ENCODE measurements at regions not wholly inside any gene's neighbourhood (a gene's known extent, or its start where the extent isn't known, plus 50 kb on each side); places are given as distances from the start of the nearest gene placed in this dataset.
A peak's percentile ranks its signal among the peaks of the same experiment; 100 is the strongest.
"Not testable (repeated sequence)": the region's sequence is repeated elsewhere in the genome, so short reads cannot be mapped to it uniquely, and the experiment has no call there.

- peaks cover 4% of the 10 kb centered on the region for H3K36me3 Mint-ChIP-seq (ENCODE audit: low read depth)
- H3K9me3 Mint-ChIP-seq: peaks cover 4% of the 10 kb centered on the region
- H3K4me1 Mint-ChIP-seq (ENCODE audit: low read depth): no peaks in the 10 kb centered on the region
- no peak overlapping the region for H3K27ac Mint-ChIP-seq
- H3K4me3 Mint-ChIP-seq: no peak overlapping the region
- H3K27me3 Mint-ChIP-seq: no peaks in the 10 kb centered on the region
These were observed 103.0 kb upstream of the ARID1B start for GRCh38 chr6:156674197-156674596.

DNA sequence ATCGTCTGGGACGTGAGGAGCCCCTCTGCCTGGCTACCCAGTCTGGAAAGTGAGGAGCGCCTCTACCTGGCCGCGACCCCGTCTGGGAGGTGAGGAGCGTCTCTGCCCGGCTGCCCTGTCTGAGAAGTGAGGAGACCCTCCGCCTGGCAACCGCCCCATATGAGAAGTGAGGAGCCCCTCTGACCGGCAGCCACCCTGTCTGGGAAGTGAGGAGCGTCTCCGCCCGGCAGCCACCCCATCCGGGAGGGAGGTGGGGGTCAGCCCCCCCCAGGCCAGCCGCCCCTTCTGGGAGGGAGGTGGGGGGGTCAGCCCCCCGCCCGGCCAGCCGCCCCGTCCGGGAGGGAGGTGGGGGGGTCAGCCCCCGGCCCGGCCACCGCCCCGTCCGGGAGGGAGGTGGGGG, 107.1 kb upstream of the ARID1B start:
- not testable (repeated sequence) for H3K9me3 Mint-ChIP-seq; H3K4me1 Mint-ChIP-seq (ENCODE audit: low read depth); H3K4me3 Mint-ChIP-seq; H3K36me3 Mint-ChIP-seq (ENCODE audit: low read depth); H3K27me3 Mint-ChIP-seq; H3K27ac Mint-ChIP-seq

GRCh38 chr6:156662025-156662445, 115.1 kb upstream of the ARID1B start:
- Mint-ChIP-seq H3K9me3 (no peaks in the 10 kb centered on the region), H3K4me1 (ENCODE audit: low read depth) (peaks cover 12% of the 10 kb centered on the region), H3K36me3 (ENCODE audit: low read depth) (no peaks in the 10 kb centered on the region), H3K27ac (no peak overlapping the region), H3K27me3 (peaks cover 5% of the 10 kb centered on the region), H3K4me3 (no peak overlapping the region)

DNA sequence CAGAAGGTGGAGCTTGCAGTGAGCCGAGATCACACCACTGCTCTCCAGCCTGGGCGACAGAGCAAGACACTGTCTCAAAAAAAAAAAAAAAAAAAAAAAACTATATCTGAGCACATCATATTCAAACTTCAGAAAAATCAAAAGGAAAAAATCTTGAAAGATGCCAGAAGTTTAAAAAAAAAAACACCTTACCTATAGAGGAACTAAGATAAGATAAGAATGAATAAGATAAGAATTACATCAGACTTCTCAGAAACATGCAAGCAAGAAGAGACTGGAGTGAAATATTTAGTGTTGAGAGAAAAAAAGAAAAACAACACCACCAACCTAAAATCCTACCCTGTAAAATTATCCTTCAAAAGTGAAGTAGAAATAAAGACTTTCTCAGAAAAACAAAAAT, 116.8 kb upstream of the ARID1B start:
- Mint-ChIP-seq H3K9me3 (no peaks in the 10 kb centered on the region), H3K4me3 (no peak overlapping the region), H3K4me1 (ENCODE audit: low read depth) (peaks cover 12% of the 10 kb centered on the region), H3K36me3 (ENCODE audit: low read depth) (no peaks in the 10 kb centered on the region), H3K27me3 (no peaks in the 10 kb centered on the region), H3K27ac (peak overlapping the region; percentile 27)

DNA sequence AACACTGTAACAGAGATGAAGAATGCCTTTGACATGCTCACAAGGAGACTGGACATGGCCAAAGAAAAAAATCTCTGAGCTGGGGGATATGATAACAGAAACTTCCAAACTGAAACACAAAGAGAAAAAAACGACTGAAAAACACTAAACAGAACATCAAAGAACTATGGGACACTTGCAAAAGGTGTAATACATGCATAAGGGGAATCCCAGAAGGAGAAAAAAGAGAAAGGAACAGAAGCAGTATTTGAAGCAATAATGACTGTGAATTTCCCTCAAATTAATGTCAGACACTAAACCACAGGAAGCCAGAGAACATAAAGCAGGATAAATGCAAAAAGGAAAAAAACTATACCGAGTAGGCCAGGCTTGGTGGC, 117.4 kb upstream of the ARID1B start:
- Mint-ChIP-seq H3K36me3 (ENCODE audit: low read depth) (no peaks in the 10 kb centered on the region), H3K4me1 (ENCODE audit: low read depth) (peaks cover 12% of the 10 kb centered on the region), H3K27me3 (no peaks in the 10 kb centered on the region), H3K4me3 (no peak overlapping the region), H3K27ac (no peak overlapping the region), H3K9me3 (no peaks in the 10 kb centered on the region)

- Mint-ChIP-seq H3K27ac (no peak overlapping the region), H3K4me3 (no peak overlapping the region), H3K36me3 (ENCODE audit: low read depth) (no peaks in the 10 kb centered on the region), H3K9me3 (no peaks in the 10 kb centered on the region), H3K4me1 (ENCODE audit: low read depth) (peaks cover 12% of the 10 kb centered on the region), H3K27me3 (no peaks in the 10 kb centered on the region)
These were observed 118.0 kb upstream of the ARID1B start for GRCh38 chr6:156658966-156659821.

DNA sequence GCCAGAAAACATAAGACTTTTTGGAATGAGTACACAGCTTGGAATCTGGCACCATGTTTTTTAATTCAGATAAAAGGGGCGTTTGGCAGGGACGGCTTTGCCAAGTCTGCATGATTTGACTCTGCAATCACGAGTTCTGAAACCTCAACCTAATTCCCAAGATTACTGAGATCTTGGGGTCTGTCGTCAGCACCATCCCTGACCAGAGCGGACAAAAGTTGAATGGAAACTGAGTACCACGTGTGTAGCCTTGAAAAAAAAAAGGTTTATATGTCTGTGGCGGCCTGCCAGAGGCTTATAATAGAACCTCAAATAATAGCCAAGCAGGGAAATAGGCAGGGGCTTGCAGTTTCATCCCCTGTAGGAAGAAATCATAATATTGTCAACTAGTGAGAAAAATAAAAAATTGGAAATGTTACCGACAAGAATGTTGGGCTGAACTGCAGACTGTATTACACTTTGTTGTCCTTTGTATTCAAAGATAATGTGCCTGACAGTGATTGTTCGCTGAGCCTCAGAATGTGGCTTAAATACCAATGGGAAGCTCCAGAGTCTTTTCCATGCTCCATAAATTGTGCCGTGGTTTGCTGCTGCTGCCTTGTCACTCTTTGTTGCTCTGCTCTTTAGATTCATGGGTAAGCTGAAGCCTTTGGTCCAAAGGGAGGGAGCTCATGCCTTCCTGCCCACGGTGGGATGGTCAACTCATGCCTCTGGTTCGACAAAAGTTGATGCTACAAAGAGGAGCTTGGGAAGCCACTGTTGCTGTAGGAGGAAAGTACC, 118.8 kb upstream of the ARID1B start:
- Mint-ChIP-seq H3K4me3 (no peak overlapping the region), H3K27ac (no peak overlapping the region), H3K27me3 (no peaks in the 10 kb centered on the region)

GRCh38 chr6:156657296-156657695, 119.9 kb upstream of the ARID1B start:
- peaks cover 12% of the 10 kb centered on the region for H3K4me1 Mint-ChIP-seq (ENCODE audit: low read depth)
- H3K9me3 Mint-ChIP-seq: no peaks in the 10 kb centered on the region
- H3K36me3 Mint-ChIP-seq (ENCODE audit: low read depth): no peaks in the 10 kb centered on the region
- no peak overlapping the region for H3K27ac Mint-ChIP-seq
- H3K27me3 Mint-ChIP-seq: no peaks in the 10 kb centered on the region
- H3K4me3 Mint-ChIP-seq: no peak overlapping the region

More for the DNA sequence above, 118.8 kb upstream of the ARID1B start:
- Mint-ChIP-seq H3K9me3 (no peaks in the 10 kb centered on the region), H3K36me3 (ENCODE audit: low read depth) (no peaks in the 10 kb centered on the region), H3K4me1 (ENCODE audit: low read depth) (peaks cover 12% of the 10 kb centered on the region)

DNA sequence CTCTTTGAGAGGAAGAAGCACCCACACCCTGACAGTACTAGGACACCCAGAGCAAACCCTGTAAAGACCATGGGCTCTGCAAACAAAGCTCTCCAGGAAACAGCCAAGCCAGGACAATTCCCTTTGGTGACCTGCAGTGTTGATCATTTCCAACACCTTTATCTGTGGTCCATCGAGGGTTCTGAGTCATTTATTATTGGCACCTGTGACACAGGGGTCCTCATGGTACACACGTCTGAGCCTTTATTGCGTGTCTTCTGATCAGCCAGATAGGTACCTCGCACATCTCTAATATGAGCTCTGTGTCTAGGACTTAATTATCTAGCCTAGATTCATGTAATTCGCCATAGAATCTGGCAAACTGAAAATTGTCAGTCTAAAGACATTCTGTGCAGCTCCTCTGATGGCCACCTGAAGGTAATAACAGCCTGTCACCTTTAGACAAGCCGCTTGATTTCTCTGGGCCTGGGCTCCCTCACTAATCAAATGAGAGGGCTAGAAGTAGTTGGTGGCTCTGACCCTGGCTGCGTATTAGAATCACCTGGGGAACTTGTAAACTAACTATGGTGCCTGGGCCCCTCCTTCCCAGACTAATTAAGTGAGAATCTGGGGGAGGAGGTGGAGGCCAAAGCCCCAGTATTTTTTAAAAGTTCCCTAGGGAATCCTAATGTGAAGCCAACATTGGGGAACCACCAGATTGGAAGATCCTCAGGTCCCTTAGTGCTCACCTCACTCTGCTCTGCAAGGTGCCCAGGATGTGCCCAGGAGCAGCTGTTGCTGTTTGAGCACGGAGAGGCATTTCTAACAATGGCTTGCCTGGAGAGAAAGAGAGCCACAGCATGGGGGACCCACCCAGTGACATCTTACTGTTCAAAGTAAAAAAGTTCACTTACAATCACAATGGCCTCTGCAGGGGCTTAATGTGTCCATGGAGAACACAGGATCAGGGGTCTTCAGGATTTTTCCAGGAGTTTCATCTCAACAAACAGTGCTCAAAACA, 122.0 kb upstream of the ARID1B start:
- Mint-ChIP-seq H3K4me1 (ENCODE audit: low read depth) (peaks cover 12% of the 10 kb centered on the region), H3K36me3 (ENCODE audit: low read depth) (no peaks in the 10 kb centered on the region), H3K9me3 (no peaks in the 10 kb centered on the region), H3K27ac (no peak overlapping the region), H3K27me3 (no peaks in the 10 kb centered on the region), H3K4me3 (no peak overlapping the region)

GRCh38 chr6:156652231-156652750, 124.9 kb upstream of the ARID1B start:
- peaks cover 11% of the 10 kb centered on the region for H3K4me1 Mint-ChIP-seq (ENCODE audit: low read depth)
- no peaks in the 10 kb centered on the region for H3K36me3 Mint-ChIP-seq (ENCODE audit: low read depth)
- H3K9me3 Mint-ChIP-seq: no peaks in the 10 kb centered on the region
- no peak overlapping the region for H3K27ac Mint-ChIP-seq
- H3K4me3 Mint-ChIP-seq: no peak overlapping the region
- H3K27me3 Mint-ChIP-seq: peaks cover 16% of the 10 kb centered on the region

- H3K9me3 Mint-ChIP-seq: no peaks in the 10 kb centered on the region
- H3K4me3 Mint-ChIP-seq: no peak overlapping the region
- peaks cover 14% of the 10 kb centered on the region for H3K4me1 Mint-ChIP-seq (ENCODE audit: low read depth)
- no peaks in the 10 kb centered on the region for H3K36me3 Mint-ChIP-seq (ENCODE audit: low read depth)
- H3K27me3 Mint-ChIP-seq: peaks cover 23% of the 10 kb centered on the region
- H3K27ac Mint-ChIP-seq: no peak overlapping the region
These were observed 125.7 kb upstream of the ARID1B start for GRCh38 chr6:156651486-156651885.

DNA sequence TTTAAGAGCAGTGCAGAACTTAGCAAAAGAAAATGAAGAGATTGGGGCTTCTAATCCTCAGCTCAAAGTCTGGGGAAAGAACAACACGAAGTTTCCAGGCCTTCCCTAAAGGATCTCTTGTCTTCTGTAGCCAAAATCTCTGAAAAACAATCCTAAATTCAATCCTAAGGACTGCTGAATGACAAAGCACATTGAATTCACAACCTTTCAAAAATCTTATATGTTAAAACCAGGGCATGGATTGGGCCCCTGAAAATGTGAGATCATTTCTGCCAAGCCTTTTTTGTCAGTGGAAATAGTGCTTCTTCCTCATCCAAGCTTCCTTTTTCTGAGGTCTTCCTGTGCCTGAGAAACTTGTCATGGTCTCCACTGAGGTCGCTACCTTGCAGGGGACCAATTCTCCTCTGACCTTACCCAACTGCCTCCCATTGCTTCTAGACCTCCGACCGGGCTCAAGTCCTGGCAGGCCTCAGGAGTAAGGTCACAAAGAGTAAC, 126.2 kb upstream of the ARID1B start:
- Mint-ChIP-seq H3K4me1 (ENCODE audit: low read depth) (peaks cover 14% of the 10 kb centered on the region), H3K4me3 (no peak overlapping the region), H3K27me3 (peaks cover 26% of the 10 kb centered on the region), H3K27ac (no peak overlapping the region), H3K9me3 (no peaks in the 10 kb centered on the region), H3K36me3 (ENCODE audit: low read depth) (no peaks in the 10 kb centered on the region)

DNA sequence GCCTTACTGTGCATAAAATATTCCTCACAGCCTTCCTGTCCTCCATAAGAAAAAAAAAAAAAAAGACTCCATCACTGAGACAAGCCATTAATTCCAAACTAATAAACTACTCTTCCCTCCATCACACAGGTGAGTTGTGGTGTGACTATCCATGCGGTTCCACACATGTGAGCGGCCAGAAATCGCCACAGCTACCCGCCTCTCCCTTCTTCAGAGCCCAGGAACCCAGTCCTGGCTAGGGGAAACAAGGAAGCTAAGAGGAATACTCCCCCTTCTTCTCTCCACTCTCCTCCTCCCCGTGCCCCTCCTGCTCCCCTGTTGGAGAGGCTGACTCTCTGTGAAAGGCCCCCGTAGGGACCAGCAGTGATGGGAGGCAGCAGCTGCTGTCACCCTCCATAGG, 128.6 kb upstream of the ARID1B start:
- no peak overlapping the region for H3K27ac Mint-ChIP-seq
- H3K27me3 Mint-ChIP-seq: peaks cover 30% of the 10 kb centered on the region
- H3K36me3 Mint-ChIP-seq (ENCODE audit: low read depth): no peaks in the 10 kb centered on the region
- H3K4me3 Mint-ChIP-seq: no peak overlapping the region
- peaks cover 14% of the 10 kb centered on the region for H3K4me1 Mint-ChIP-seq (ENCODE audit: low read depth)
- H3K9me3 Mint-ChIP-seq: no peaks in the 10 kb centered on the region

- peaks cover 34% of the 10 kb centered on the region for H3K27me3 Mint-ChIP-seq
- no peaks in the 10 kb centered on the region for H3K36me3 Mint-ChIP-seq (ENCODE audit: low read depth)
- no peak overlapping the region for H3K27ac Mint-ChIP-seq
- H3K4me3 Mint-ChIP-seq: peak overlapping the region; percentile 5
- H3K4me1 Mint-ChIP-seq (ENCODE audit: low read depth): peaks cover 14% of the 10 kb centered on the region
- H3K9me3 Mint-ChIP-seq: no peaks in the 10 kb centered on the region
These were observed 129.2 kb upstream of the ARID1B start for GRCh38 chr6:156647991-156648390.
